Daoy (cell line): ENCODE measurements at regions not wholly inside any gene's neighbourhood (a gene's known extent, or its start where the extent isn't known, plus 50 kb on each side); places are given as distances from the start of the nearest gene placed in this dataset.
"Not testable (repeated sequence)": the region's sequence is repeated elsewhere in the genome, so short reads cannot be mapped to it uniquely, and the experiment has no call there.

Experiments
- DNase-seq: peaks from one replicate; pipeline ENCODE4 v3.0.0-alpha.2; 2015; ENCODE audit warnings: low read depth

DNA sequence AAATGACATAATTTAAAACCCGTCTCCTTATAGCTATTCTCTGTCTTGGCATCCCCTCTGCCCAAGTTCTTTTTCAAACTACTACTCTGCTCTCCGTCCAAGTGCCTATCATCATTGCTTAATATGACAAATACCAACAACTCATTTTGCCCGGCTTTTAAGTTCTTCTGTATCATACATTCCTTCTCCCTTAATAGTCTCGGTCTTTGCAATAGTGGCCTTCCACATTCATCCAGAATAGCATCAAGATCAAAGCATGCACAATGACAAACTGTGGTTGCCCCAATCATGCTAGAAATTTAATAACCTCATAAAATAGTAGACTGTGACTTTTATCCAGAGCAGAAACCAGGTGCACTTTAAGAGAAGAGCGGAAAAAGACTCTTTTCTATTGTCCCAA is 198.9 kb downstream of the ETV1 start:
- no peak for DNase-seq

DNA sequence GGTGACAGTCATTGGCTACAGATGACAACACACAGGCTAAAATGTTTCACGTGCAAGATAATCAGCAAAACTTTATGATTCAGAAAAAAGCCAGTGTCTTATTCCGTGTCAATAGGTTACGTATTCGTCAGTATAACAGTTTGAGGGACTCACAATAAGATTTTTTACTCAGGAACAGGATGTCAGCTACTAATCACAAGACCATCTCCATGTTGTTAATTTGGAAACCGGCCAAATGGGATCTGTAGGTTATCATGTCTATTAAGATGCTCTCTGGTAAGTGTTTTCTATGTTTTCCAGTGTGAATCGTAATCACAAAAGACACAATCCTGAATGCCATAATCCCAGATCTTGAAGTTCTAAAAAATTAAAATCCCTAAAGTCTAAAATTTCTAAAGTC is 197.3 kb downstream of the ETV1 start:
- DNase-seq, result no peak

DNA sequence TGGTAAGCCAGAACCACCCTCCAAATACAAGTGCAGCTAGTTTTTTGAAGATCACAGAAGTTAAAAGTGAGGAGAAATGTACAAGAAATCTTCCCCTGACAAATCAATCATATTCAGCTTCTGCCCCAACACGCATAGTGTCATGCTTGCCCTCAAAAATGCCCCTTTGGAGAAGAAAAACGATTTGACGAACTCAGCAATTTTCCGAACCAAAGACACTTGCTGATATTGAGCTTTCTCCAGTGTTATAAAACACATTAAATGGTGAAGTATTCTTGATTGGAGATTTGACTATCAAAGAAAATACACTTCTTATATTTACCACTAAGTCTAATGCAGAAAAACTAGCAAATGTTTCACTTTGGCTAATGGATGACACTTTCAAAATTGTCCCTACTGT is 195.5 kb downstream of the ETV1 start:
- DNase-seq, result no peak

DNA sequence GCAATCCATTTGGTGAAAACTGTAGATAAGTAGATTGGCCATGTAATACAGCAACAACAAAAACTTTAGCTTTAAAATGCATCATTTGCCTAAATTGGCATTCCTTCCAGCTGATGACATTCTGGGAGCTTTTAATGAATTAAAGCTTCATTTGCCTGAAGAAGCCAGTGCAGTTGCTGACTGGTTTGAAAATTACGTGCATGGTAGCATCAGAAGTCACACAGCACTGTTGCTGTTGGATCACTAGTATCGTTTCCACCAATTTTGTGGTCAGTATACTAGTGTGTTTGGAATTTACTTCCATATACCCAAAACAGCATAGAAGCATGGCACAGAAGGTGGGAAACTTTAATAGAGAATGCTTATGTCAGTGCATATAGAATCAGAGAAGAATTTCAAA is 194.9 kb downstream of the ETV1 start:
- no peak for DNase-seq

DNA sequence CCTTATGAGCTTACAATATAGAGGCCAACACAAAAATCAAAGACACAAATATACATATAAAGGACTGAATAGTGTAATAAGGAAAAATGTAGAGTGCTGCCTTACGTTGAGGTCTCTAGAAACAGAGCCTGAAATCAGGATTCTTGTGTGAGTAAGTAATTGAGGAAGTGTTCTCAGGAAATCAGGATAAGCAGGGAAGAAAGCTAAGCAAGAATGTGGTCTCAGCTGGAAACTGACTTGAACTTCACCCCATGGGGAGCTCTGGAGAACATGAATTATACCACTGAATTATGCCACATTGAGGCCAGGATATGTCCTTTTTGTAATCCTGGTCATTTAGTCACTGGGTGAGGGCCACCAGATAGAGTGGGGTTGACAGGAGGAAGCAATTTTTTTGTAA is 191.9 kb downstream of the ETV1 start:
- no peak for DNase-seq

DNA sequence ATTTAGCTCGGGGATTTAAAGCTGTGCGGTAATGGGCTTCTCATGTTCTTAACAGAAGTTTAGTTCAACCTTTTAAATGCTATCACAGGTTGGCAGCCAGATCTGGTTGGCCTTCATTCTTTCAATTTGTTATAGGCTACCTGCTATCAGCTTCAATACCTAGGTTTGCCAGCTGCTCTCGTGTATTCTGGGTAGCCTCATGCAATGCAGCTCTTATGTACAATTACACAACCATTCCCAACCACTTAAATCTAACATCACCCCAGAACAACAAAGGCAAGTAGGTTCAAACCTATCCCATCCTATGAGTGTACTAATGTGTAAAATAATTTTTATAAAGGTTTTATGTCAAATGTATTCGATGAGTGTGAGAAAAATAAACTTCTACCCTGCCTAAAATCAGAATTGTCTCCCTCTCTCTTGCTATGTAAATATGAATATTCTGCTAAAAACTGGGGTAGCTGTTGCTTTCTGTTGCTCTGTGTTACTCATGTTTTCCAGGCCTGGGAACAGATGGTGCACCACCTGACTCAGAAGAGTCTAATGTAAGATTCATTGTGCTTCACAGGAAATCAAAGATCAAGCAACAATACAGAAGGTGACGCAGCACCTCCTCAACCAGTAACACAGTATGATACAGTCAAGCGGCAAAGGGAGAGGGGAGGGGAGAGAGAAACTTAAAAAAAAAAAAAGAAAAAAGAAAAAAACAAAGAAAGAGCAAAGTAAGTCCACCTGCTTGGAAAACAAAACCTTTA is 188.6 kb downstream of the ETV1 start:
- peak; percentile 81 for DNase-seq

DNA sequence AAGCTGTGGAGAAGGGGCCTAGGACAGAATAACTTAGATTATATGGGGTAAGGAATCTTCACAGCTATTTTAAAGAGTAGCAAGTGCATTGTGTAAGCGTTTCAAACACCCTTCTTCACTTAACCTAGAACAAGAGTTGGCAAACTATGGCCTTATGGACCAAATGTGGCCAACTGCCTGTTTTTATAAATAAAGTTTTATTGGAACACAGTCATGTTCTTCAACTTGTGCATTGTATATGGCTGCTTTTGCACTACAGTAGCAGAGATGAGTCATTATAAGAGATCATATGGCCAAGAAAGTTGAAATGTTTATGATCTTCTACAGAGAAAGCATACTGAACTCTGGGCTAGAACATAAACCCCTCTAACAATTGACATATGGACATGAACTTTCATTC is 187.8 kb downstream of the ETV1 start:
- DNase-seq, result no peak

DNA sequence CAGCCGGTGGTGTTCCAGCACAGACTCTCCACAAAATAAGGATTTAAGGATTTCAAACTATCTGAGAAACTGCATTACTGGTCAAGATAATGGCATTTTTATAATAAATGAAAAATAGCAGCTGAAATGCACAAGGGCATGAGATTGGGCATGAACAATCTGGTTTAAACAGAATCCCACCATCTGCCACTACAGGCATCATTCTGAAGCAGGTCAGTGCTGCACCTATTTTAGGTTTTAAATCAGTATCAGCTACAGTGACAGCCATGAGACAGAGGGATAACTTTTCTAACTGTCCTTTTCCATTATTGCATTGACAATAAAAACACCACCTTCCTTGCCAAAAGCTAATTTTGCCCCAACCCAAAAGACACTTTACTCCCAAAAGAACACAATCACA is 186.8 kb downstream of the ETV1 start:
- no peak for DNase-seq

DNA sequence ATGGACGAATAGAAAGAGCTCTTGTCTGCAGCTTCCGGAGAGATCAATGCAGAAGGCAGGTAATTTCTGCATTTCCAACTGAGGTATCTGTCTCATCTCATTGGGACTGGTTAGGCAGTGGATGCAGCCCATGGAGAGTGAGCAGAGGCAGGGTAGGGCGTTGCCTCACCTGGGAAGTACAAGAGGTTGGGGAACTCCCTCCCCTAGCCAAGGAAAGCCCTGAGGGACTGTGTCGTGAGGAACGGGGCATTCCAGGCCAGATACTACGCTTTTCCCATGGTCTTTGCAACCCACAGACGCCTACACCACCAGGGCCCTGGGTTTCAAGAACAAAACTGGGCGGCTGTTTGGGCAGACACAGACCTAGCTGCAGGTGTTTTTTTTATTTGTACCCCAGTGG is 186.3 kb downstream of the ETV1 start:
- DNase-seq, result no peak

DNA sequence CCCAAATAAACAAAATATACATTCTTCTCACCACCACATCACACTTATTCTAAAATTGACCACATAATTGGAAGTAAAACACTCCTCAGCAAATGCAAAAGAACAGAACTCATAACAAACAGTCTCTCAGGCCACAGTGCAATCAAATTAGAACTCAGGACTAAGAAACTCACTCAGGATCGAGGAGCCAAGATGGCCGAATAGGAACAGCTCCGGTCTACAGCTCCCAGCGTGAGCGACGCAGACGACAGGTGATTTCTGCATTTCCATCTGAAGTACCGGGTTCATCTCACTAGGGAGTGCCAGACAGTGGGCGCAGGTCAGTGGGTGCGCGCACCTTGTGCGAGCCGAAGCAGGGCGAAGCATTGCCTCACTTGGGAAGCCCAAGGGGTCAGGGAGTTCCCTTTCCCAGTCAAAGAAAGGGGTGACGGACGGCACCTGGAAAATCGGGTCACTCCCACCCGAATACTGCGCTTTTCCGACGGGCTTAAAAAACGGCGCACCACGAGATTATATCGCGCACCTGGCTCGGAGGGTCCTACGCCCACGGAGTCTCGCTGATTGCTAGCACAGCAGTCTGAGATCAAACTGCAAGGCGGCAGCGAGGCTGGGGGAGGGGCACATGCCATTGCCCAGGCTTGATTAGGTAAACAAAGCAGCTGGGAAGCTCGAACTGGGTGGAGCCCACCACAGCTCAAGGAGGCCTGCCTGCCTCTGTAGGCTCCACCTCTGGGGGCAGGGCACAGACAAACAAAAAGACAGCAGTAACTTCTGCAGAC is 183.2 kb downstream of the ETV1 start:
- DNase-seq, result not testable (repeated sequence)

DNA sequence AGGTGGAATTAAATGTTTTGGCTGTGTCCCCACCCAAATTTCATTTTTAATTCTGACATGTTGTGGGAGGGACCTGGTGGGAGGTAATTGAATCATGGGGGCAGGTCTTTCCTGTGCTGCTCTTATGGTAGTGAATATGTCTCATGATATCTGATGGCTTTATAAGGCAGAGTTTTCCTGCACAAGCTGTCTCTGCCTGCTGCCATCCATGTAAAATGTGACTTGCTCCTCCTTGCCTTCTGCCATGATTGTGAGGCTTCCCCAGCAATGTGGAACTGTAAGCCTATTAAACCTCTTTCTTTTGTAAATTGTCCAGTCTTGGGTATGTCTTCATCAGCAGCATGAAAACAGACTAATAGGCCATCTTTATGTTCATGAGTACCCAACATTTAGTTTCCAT is 172.2 kb downstream of the ETV1 start:
- not testable (repeated sequence) for DNase-seq

DNA sequence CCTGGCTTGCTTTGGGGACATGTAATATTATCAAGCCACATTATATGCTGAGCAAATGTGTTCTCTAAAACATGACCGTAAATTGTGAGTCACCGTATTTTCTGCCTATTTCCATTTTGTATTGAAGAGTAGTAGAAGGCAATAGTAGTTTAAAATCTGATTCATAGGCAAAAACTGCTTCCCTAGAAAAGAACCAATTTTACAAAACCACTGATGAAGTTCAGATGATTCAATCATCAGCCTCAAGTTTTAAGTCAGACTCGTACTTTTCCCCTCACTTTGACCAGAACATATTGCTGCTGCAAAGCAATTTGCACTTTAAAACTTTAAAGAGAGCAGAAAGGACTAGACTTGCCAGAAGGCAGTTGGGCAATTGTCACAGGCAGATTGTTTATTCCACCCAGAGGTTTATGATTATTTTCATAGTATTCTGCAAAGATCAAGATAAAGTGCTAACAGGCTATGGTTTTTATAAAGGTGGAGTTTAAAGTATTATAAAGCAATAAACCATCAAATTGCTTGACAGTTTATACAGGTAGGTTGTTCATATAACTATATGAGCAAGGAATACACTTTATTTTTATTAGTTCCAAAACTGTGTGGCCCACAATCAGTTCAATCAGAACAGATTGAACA is 168.2 kb downstream of the ETV1 start:
- no peak for DNase-seq

DNA sequence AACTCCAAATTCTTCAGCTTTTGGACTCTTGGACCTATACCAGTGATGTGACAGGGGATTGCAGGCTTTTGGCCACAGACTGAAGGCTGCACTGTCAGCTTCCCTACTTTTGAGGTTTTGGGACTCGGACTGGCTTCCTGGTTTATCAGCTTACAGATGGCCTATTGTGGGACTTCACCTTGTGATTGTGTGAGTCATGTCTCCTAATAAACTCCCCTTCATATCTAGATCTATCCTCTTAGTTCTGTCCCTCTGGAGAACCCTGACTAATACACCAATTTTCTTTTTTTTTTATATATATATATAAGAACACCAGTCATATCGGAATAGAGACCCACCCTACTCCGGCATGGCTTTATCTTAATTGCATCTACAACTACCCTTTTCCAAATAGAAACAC is 166.8 kb downstream of the ETV1 start:
- DNase-seq, result peak; percentile 7

DNA sequence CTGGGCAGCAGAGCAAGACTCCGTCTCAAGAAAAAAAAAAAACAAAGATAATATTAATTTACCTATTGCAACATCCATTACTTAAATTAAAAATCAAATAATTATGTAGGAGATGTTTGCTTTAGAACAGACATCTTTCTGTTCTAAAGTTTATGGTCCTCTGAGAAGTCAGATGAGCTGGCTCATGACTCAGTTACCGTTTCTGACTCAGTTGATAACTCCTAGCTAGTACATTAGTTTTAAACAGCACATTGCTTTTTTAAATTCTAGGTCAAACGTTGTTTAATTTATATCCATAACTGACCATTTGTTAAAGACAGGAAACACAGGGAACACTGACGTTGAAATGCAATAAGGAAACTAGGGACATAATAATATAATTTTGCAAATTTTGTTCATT is 162.7 kb downstream of the ETV1 start:
- DNase-seq, result no peak

DNA sequence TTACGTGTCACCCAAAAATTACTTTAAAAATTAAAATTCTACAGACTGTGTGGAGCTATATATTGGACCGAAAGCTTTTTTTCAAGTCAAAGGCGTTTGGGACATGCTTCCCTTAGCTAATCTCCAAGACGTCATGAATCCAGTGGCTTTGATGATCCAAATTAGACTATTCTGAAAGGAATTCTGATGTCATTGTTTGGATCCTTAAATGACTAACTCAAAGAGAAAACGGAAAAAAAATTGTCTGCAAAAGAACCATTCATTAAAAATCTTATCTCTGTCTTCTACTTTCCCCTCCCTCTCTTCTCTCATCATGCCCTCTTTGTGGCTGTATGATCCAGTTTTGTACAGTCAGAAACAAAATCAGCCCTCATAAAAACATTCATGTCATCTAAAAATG is 161.8 kb downstream of the ETV1 start:
- no peak for DNase-seq

DNA sequence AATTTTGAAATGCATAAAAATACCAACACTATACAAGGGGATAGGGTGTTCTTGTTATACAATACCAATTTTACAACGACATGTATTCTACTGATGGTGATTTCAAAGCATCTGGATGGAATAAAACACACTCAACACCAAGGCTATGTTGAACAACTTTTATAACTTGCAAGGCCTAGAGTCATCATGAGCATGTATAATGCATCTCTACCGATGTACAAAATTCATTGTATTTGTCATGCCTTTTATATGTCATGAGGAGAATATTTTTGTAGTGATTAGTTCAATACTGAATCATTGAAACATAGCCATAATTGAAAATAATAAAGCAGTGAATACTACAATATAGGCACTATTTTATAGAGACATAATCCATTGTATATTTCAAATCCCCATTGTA is 160.2 kb downstream of the ETV1 start:
- no peak for DNase-seq

DNA sequence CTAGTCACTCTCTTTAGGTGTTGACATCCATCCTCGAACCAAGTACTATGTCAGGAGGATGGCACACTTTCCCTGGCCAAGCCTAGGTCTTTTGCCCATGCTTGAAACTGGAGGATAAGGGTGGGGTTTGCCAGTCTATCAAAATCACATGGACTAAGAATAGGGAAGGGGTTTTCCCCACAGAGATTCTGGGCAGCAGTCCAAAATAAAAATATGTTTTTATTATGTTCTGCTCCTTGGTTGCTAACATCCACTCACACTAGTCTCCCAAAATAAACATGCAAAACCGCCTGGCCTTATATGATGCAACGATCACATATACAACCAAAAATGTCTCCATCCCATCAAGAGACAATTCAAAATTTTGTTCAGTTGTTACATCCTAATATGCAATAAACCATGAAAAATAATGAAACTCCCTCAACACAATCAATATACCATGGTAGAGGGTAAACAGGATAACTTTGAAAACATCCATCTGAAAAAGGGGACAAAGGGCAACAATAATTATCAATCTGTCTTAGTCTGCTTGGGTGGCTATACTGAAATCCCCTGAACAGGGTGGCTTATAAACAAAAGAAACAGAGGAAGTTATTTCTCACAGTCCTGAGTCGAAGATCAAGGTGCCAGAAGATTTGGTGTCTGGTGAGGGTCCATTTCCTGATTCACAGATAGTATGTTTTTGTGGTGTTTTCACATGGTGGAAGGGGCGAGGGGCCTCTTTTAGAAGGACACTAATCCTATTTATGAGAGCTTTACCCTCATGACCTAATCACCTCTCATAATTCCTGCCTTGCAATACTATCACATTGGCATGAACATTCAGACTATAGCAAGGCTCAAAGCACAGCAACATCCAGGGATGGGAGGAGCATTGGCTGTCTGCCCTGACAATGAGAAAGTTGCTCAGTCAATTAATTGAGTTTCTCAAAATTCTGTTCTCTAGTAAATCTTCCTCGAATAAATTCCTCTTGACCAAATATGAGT is 159.3 kb downstream of the ETV1 start:
- peak; percentile 54 for DNase-seq

DNA sequence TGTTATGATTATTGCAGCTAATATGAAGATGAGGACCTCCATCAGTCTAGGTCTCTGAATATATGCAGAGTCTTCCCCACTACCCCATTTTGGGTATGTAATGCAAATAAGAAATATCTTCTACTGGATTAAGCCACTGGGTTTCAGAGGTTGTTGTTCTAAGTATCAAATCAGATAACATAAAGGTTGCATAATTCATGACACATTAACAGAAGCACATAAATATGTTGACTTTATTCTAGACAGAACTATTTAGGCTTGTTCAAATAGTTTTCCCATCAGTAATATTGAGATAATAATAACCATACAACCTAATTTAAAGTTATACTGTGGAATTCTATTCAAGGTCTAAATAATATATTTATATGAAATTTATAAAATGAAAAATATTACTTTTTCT is 157.1 kb downstream of the ETV1 start:
- DNase-seq, result no peak

DNA sequence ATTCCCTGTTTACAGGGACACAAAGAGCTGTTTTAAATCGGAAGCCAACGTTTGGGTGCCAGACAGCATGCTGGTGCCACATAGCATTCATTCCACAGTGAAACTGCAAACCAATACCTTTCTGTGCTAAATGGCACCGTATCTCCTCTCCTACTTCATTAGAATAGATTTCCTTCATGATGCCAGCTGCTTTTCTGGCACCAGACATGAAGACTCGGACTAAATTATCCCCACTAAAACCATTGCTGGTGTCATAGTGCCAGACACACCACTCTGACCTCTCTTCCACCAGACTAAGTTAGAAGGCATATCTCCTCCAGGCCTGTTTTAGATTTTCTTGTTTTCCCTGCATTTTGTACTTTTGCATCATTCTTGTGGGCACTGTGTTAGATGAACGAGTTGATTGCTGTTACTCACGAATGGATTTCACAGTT is 155.1 kb downstream of the ETV1 start:
- DNase-seq, result no peak

DNA sequence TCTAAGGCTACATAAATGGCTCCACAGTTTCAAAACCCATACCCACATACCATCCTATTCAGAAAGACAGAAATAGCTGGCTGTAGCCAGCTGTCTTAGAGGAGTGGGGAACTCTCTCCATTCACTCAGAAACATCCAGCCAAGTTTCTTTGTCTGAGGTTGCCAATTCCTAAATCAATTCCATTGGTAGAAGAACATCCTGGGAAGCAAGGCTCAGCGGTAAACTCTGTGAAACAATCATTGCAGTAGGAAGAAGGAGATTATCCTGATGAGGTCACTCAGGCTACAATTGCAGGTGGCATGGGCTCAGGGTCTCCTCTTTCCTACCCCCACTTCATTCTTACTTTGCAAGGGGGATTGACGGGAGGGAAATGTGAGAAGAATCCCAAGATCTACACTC is 154.0 kb downstream of the ETV1 start:
- no peak for DNase-seq

DNA sequence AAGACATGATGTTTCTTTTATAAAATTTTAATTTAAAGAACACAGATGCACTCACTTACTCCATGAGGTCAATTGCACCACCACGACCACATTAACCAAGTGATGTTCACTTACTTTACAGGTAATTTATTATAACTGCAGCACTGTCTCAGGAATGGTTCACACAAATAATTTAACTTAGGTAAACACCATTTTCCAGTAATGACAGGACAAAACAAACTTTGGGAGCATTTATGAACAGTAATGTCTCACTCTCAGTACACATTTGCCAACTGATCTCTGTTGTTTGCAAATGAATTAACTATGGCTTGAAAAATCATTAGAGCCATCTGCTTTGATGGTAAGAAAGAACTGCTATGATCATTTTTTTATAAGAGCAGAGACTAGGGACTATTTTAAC is 150.4 kb downstream of the ETV1 start:
- no peak for DNase-seq
